Lower leg skin (tissue), 3 donors: ENCODE measurements at regions not wholly inside any gene's neighbourhood (a gene's known extent, or its start where the extent isn't known, plus 50 kb on each side); places are given as distances from the start of the nearest gene placed in this dataset.

Source experiments
- CTCF ChIP-seq, 3 donors: fragments of 450-650 bp; IDR thresholded peaks; one replicate each; pipeline ENCODE4 v1.5.1; 2016; ENCODE audit warnings: antibody characterized with exemption in 3 of 3, mild to moderate bottlenecking in 3 of 3, moderate library complexity in 2 of 3
- POLR2A ChIP-seq, 2 donors: fragments of 450-650 bp; IDR thresholded peaks; one replicate each; pipeline ENCODE4 v1.6.1; 2016 to 2017; ENCODE audit warnings: antibody characterized with exemption in 2 of 2, mild to moderate bottlenecking in 1 of 2, moderate library complexity in 1 of 2

GRCh38 chr13:72074663-72075062, 207.7 kb upstream of the DACH1 start:
- TF ChIP-seq CTCF (IDR thresholded peaks at IDR 0.05) (no peak), POLR2A (IDR thresholded peaks at IDR 0.05) (no peak)
